ENCODE measurements at regions not wholly inside any gene's neighbourhood (a gene's known extent, or its start where the extent isn't known, plus 50 kb on each side); places are given as distances from the start of the nearest gene placed in this dataset.

- TF ChIP-seq CHD7 (IDR thresholded peaks at IDR 0.05; ENCODE audit: insufficient replicate concordance, low read length) = no peak
- TF ChIP-seq KDM1A (IDR thresholded peaks at IDR 0.05; ENCODE audit: borderline replicate concordance, low read length) = no peak
- TF ChIP-seq EGR1 (IDR thresholded peaks at IDR 0.05; ENCODE audit: borderline replicate concordance, low read depth, low read length) = no peak
- TF ChIP-seq SP1 (IDR thresholded peaks at IDR 0.05; ENCODE audit: low read depth, low read length) = no peak
- no peak for TF ChIP-seq GTF2F1 (IDR thresholded peaks at IDR 0.05; ENCODE audit: borderline replicate concordance, low read depth, low read length)
These were observed 266.2 kb upstream of the VEPH1 start (continued) for GRCh38 chr3:157769378-157769777.
